GM19397 (cell line): ENCODE measurements at regions not wholly inside any gene's neighbourhood (a gene's known extent, or its start where the extent isn't known, plus 50 kb on each side); places are given as distances from the start of the nearest gene placed in this dataset.

Experiments used
- ATAC-seq: cut with Tn5 transposase; IDR thresholded peaks from one replicate; pipeline ENCODE4 v1.9.1; 2021; ENCODE audit warnings: mild to moderate bottlenecking, moderate library complexity; ENCODE audit not compliant: unreplicated experiment

- ATAC-seq = peak; percentile 80
These were observed 129.7 kb downstream of the FAXC start for GRCh38 chr6:99219788-99220187.

GRCh38 chr6:99216959-99217358 is 132.5 kb downstream of the FAXC start:
- ATAC-seq = no peak

GRCh38 chr6:99195986-99196655 is 153.4 kb downstream of the FAXC start:
- ATAC-seq = no peak

GRCh38 chr6:99192561-99192960 is 156.9 kb downstream of the FAXC start:
- no peak for ATAC-seq

GRCh38 chr6:99189823-99190721 is 159.4 kb downstream of the FAXC start:
- peak; percentile 96 for ATAC-seq

- ATAC-seq = no peak
These were observed 162.0 kb downstream of the FAXC start for GRCh38 chr6:99187429-99187828.

- ATAC-seq = no peak
These were observed 163.1 kb downstream of the FAXC start for GRCh38 chr6:99186417-99186816.

GRCh38 chr6:99185525-99185924 is 163.9 kb downstream of the FAXC start:
- no peak for ATAC-seq

GRCh38 chr6:99184696-99185095 is 164.8 kb downstream of the FAXC start:
- no peak for ATAC-seq

GRCh38 chr6:99183066-99183465 is 166.4 kb downstream of the FAXC start:
- ATAC-seq = no peak

- ATAC-seq = no peak
These were observed 168.3 kb downstream of the FAXC start for GRCh38 chr6:99181174-99181573.

- no peak for ATAC-seq
These were observed 171.3 kb downstream of the FAXC start for GRCh38 chr6:99178168-99178567.

GRCh38 chr6:99177736-99178135 is 171.7 kb downstream of the FAXC start:
- no peak for ATAC-seq

GRCh38 chr6:99165838-99166237 is 183.6 kb downstream of the FAXC start:
- ATAC-seq = peak; percentile 55

- ATAC-seq = no peak
These were observed 197.2 kb downstream of the FAXC start for GRCh38 chr6:99152347-99152643.

- ATAC-seq = peak; percentile 95
These were observed 197.7 kb downstream of the FAXC start for GRCh38 chr6:99151634-99152346.

- no peak for ATAC-seq
These were observed 200.7 kb downstream of the FAXC start for GRCh38 chr6:99148761-99149160.

- ATAC-seq = no peak
These were observed 200.4 kb upstream of the FBXL4 start for GRCh38 chr6:99148111-99148510.

- no peak for ATAC-seq
These were observed 199.5 kb upstream of the FBXL4 start for GRCh38 chr6:99147206-99147605.

GRCh38 chr6:99146711-99147110 is 199.0 kb upstream of the FBXL4 start:
- no peak for ATAC-seq

- no peak for ATAC-seq
These were observed 198.0 kb upstream of the FBXL4 start for GRCh38 chr6:99145738-99146137.
